CD14-positive monocyte (primary cell): ENCODE measurements at regions not wholly inside any gene's neighbourhood (a gene's known extent, or its start where the extent isn't known, plus 50 kb on each side); places are given as distances from the start of the nearest gene placed in this dataset.

Experiments
- DNase-seq, 3 donors: peaks; one replicate each; pipeline ENCODE4 v3.0.0-alpha.2; 2011 to 2022
- H2AFZ ChIP-seq: 2 replicates; pipeline ENCODE4 v1.6.0; 2012; ENCODE audit warnings: mild to moderate bottlenecking, low read depth, low read length, inconsistent platforms; ENCODE audit not compliant: insufficient read depth, poor library complexity, severe bottlenecking
- H3K27ac ChIP-seq, 2 donors: 1 replicate in 1 of 2; 2 replicates in 1 of 2; pipeline ENCODE4 v1.5.1; 2012 to 2013; ENCODE audit warnings: low read length in 2 of 2, control low read depth in 1 of 2, inconsistent platforms in 1 of 2, low read depth in 1 of 2, mild to moderate bottlenecking in 1 of 2
- H3K27me3 ChIP-seq, 2 donors: one replicate each; pipeline versions ENCODE4 v1.6.0 to v1.6.1; 2011 to 2013; ENCODE audit warnings: low read length in 2 of 2; ENCODE audit not compliant: control insufficient read depth in 2 of 2, insufficient read depth in 2 of 2
- H3K36me3 ChIP-seq, 2 donors: replicated peaks in 1 of 2; 1 replicate in 1 of 2; 2 replicates in 1 of 2; pipeline versions ENCODE4 v1.5.1 to v1.6.1; 2012 to 2013; ENCODE audit warnings: low read length in 2 of 2, control low read depth in 1 of 2, inconsistent platforms in 1 of 2, mild to moderate bottlenecking in 1 of 2; ENCODE audit not compliant: insufficient read depth in 2 of 2, control insufficient read depth in 1 of 2
- H3K4me1 ChIP-seq, 2 donors: 1 replicate in 1 of 2; 2 replicates in 1 of 2; pipeline versions ENCODE4 v1.5.1 to v1.6.1; 2012 to 2013; ENCODE audit warnings: low read length in 2 of 2, control low read depth in 1 of 2, inconsistent platforms in 1 of 2, mild to moderate bottlenecking in 1 of 2, moderate library complexity in 1 of 2; ENCODE audit not compliant: insufficient read depth in 2 of 2, control insufficient read depth in 1 of 2
- H3K4me2 ChIP-seq: replicated peaks from 2 replicates; pipeline ENCODE3; 2012; ENCODE audit warnings: low read length, moderate library complexity, mild to moderate bottlenecking; ENCODE audit not compliant: poor library complexity, severe bottlenecking; ENCODE audit errors: extremely low read depth
- H3K4me3 ChIP-seq, 3 experiments: fragments of 200-600 bp in 1 of 3; sonication (generic) in 1 of 3; replicated peaks in 1 of 3; 1 replicate in 2 of 3; 2 replicates in 1 of 3; pipeline ENCODE4 v1.5.1; 2011 to 2013; ENCODE audit warnings: low read length in 3 of 3, mild to moderate bottlenecking in 3 of 3, control low read depth in 2 of 3, low read depth in 2 of 3, inconsistent platforms in 1 of 3, moderate library complexity in 1 of 3
- H3K79me2 ChIP-seq: 2 replicates; pipeline ENCODE4 v1.6.0; 2012; ENCODE audit warnings: mild to moderate bottlenecking, control low read depth, inconsistent platforms, low read length, moderate library complexity; ENCODE audit not compliant: insufficient read depth
- H3K9ac ChIP-seq: 2 replicates; pipeline ENCODE4 v1.6.0; 2017; ENCODE audit warnings: low read length, mild to moderate bottlenecking; ENCODE audit not compliant: insufficient read depth, poor library complexity, severe bottlenecking
- H3K9me3 ChIP-seq, 2 donors: replicated peaks in 1 of 2; 1 replicate in 1 of 2; 2 replicates in 1 of 2; pipeline versions ENCODE4 v1.5.1 to v1.6.1; 2012 to 2013; ENCODE audit warnings: low read length in 2 of 2, control low read depth in 1 of 2; ENCODE audit not compliant: control insufficient read depth in 1 of 2, insufficient read depth in 1 of 2
- H4K20me1 ChIP-seq: 2 replicates; pipeline ENCODE4 v1.6.0; 2012; ENCODE audit warnings: mild to moderate bottlenecking, low read length, control low read depth, moderate library complexity; ENCODE audit not compliant: insufficient read depth
- H3K27ac Mint-ChIP-seq, 7 donors: one replicate each; pipeline ENCODE4 v1.8.0; 2020; ENCODE audit warnings: mild to moderate bottlenecking in 7 of 7, mixed read lengths in 7 of 7, moderate library complexity in 6 of 7, inconsistent platforms in 2 of 7
- H3K27me3 Mint-ChIP-seq, 3 donors: one replicate each; pipeline ENCODE4 v1.8.0; 2021 to 2022; ENCODE audit warnings: low read depth in 3 of 3, mild to moderate bottlenecking in 3 of 3, mixed read lengths in 3 of 3, moderate library complexity in 3 of 3, inconsistent platforms in 1 of 3
- H3K36me3 Mint-ChIP-seq, 2 donors: one replicate each; pipeline ENCODE4 v1.8.0; 2020; ENCODE audit warnings: mixed read lengths in 2 of 2, inconsistent platforms in 1 of 2, mild to moderate bottlenecking in 1 of 2
- H3K4me1 Mint-ChIP-seq: one replicate; pipeline ENCODE4 v1.8.0; 2020; ENCODE audit warnings: mild to moderate bottlenecking, mixed read lengths
- H3K4me3 Mint-ChIP-seq, 2 donors: one replicate each; pipeline ENCODE4 v1.8.0; 2020; ENCODE audit warnings: mild to moderate bottlenecking in 2 of 2, mixed read lengths in 2 of 2, moderate library complexity in 1 of 2
- H3K9me3 Mint-ChIP-seq, 7 donors: one replicate each; pipeline ENCODE4 v1.8.0; 2020 to 2022; ENCODE audit warnings: mixed read lengths in 7 of 7, mild to moderate bottlenecking in 6 of 7, moderate library complexity in 6 of 7, inconsistent platforms in 2 of 7
- CTCF ChIP-seq: fragments of 200-600 bp; IDR thresholded peaks from one replicate; pipeline ENCODE4 v1.8.0; 2022; ENCODE audit warnings: antibody characterized with exemption, mild to moderate bottlenecking
- WGBS: methylation state at CpG from one replicate; pipeline ENCODE4 v1.1.5; 2013; ENCODE audit warnings: missing lambda C conversion rate; ENCODE audit not compliant: insufficient coverage; 5-methylcytosine and 5-hydroxymethylcytosine counted together
- intact Hi-C, 2 donors: fragments of 100-400 bp; cut with micrococcal nuclease; formaldehyde crosslinking; loops; one replicate each; pipeline versions ENCODE4 v1.15.0 to v1.15.1; 2023

- H3K9ac ChIP-seq: no peak overlapping the region
- H3K4me1 ChIP-seq: no peaks in the 10 kb centered on the region
- H3K27ac Mint-ChIP-seq: no peak overlapping the region
- intact Hi-C loops: loop anchor here in 1 of 2 donors (1.0 to 5.0 kb wide), 2 partner anchors 202 to 246 kb away; partner anchors contain the start of gene CCND1
- H3K4me1 Mint-ChIP-seq: no peaks in the 10 kb centered on the region
- TF ChIP-seq CTCF: peak; percentile 86
- H3K79me2 ChIP-seq: no peaks in the 10 kb centered on the region
- H3K9me3 Mint-ChIP-seq: peaks cover 0 to 3% (median 0%) of the 10 kb centered on the region in 7 donors
- H3K36me3 Mint-ChIP-seq: no peaks in the 10 kb centered on the region
- H2AFZ ChIP-seq: no peak overlapping the region
- peaks cover 18 to 42% (median 27%) of the 10 kb centered on the region in 3 donors for H3K27me3 Mint-ChIP-seq
- H3K4me2 ChIP-seq: no peak overlapping the region
- no peak overlapping the region for H3K4me3 Mint-ChIP-seq
- DNase-seq: peak; percentile 28 to 44 (median 33)
- H3K27me3 ChIP-seq: peaks cover 0 to 7% of the 10 kb centered on the region in 2 donors
- H3K36me3 ChIP-seq: no peaks in the 10 kb centered on the region
- no peak overlapping the region for H3K4me3 ChIP-seq
- WGBS: 48% methylated on average over 7 of the region's 13 CpGs
- no peaks in the 10 kb centered on the region for H3K9me3 ChIP-seq
- no peak overlapping the region for H3K27ac ChIP-seq
- no peaks in the 10 kb centered on the region for H4K20me1 ChIP-seq
Measured at GRCh38 chr11:69888483-69889181, 69.4 kb upstream of the FGF3 start.

- Histone ChIP-seq H3K79me2 (no peaks in the 10 kb centered on the region), H3K4me2 (no peak overlapping the region), H3K27ac (no peak overlapping the region), H3K9me3 (no peaks in the 10 kb centered on the region), H4K20me1 (no peaks in the 10 kb centered on the region), H3K4me3 (no peak overlapping the region), H3K4me1 (no peaks in the 10 kb centered on the region), H3K36me3 (no peaks in the 10 kb centered on the region), H3K9ac (no peak overlapping the region), H3K27me3 (peaks cover 0 to 7% of the 10 kb centered on the region in 2 donors), H2AFZ (no peak overlapping the region)
- H3K27me3 Mint-ChIP-seq: peaks cover 17 to 43% (median 29%) of the 10 kb centered on the region in 3 donors
- no peak overlapping the region for H3K4me3 Mint-ChIP-seq
- no peak for TF ChIP-seq CTCF
- intact Hi-C loops: loop anchor here in 1 of 2 donors (5.0 kb wide), 1 partner anchor 247 kb away; the partner anchor contains the start of gene CCND1
- peaks cover 0 to 3% (median 0%) of the 10 kb centered on the region in 7 donors for H3K9me3 Mint-ChIP-seq
- DNase-seq: no peak
- H3K27ac Mint-ChIP-seq: peak overlapping the region in 1 of 7 donors; percentile 75
- no peaks in the 10 kb centered on the region for H3K36me3 Mint-ChIP-seq
- WGBS: 27% methylated on average over 24 of the region's 27 CpGs
- no peaks in the 10 kb centered on the region for H3K4me1 Mint-ChIP-seq
Measured at GRCh38 chr11:69889400-69890318, 70.4 kb upstream of the FGF3 start.
